Astrocyte (in vitro differentiated cells and primary cell): ENCODE measurements at regions not wholly inside any gene's neighbourhood (a gene's known extent, or its start where the extent isn't known, plus 50 kb on each side); places are given as distances from the start of the nearest gene placed in this dataset.

Source experiments
- CTCF ChIP-seq: IDR thresholded peaks from 2 replicates; pipeline ENCODE4 v1.5.1; 2011; ENCODE audit warnings: low read depth, mild to moderate bottlenecking, inconsistent platforms, low read length, moderate library complexity; ENCODE audit not compliant: insufficient read depth
- EZH2 ChIP-seq: IDR thresholded peaks from 2 replicates; pipeline ENCODE4 v1.6.1; 2012; ENCODE audit warnings: mild to moderate bottlenecking, low read length, inconsistent platforms; ENCODE audit not compliant: insufficient read depth

GRCh38 chr3:21804330-21804729 is 53.3 kb upstream of the ZNF385D start:
- TF ChIP-seq EZH2: no peak
- no peak for TF ChIP-seq CTCF
